ENCODE measurements at regions not wholly inside any gene's neighbourhood (a gene's known extent, or its start where the extent isn't known, plus 50 kb on each side); places are given as distances from the start of the nearest gene placed in this dataset.

DNA sequence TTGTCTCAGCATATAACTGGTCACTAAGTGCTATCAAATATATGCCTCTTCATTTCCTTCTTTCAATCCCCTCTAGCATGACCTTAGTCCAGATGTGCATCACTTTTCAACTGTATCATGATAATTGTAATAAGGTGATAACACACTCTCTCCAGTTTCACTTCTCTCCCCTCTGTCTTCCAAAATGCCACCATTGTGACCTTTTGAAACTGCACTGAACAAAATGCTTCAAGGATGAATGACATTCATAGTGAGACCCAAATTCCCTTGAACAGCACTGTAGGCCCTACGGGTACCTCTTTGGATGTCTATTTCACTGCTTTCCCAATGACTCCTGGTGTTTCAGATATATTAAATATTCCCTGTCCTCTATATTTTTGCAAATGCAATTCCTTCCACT is 224.8 kb downstream of the DNAJB9 start:
- DNase-seq, result no peak
- no peaks in the 10 kb centered on the region for H3K4me1 ChIP-seq
- H3K4me3 ChIP-seq, result no peak overlapping the region
- TF ChIP-seq POLR2A (IDR thresholded peaks at IDR 0.05) (no peak), CTCF (IDR thresholded peaks at IDR 0.05) (no peak)
- H3K27ac ChIP-seq, result no peak overlapping the region
- H3K36me3 ChIP-seq, result no peaks in the 10 kb centered on the region
- intact Hi-C loops (cut with DNase I; ENCODE audit: low total_unique reads), result no loop called here
- H3K9me3 ChIP-seq, result no peaks in the 10 kb centered on the region
- H3K27me3 ChIP-seq, result no peaks in the 10 kb centered on the region

GRCh38 chr7:108802650-108803049 is 233.0 kb downstream of the DNAJB9 start:
- intact Hi-C loops (cut with DNase I; ENCODE audit: low total_unique reads), result no loop called here
- Histone ChIP-seq H3K27me3 (no peaks in the 10 kb centered on the region), H3K4me3 (no peak overlapping the region), H3K9me3 (no peaks in the 10 kb centered on the region), H3K27ac (no peak overlapping the region), H3K4me1 (no peaks in the 10 kb centered on the region), H3K36me3 (no peaks in the 10 kb centered on the region)
- TF ChIP-seq POLR2A (IDR thresholded peaks at IDR 0.05), result no peak
- no peak for TF ChIP-seq CTCF (IDR thresholded peaks at IDR 0.05)
- DNase-seq, result no peak

DNA sequence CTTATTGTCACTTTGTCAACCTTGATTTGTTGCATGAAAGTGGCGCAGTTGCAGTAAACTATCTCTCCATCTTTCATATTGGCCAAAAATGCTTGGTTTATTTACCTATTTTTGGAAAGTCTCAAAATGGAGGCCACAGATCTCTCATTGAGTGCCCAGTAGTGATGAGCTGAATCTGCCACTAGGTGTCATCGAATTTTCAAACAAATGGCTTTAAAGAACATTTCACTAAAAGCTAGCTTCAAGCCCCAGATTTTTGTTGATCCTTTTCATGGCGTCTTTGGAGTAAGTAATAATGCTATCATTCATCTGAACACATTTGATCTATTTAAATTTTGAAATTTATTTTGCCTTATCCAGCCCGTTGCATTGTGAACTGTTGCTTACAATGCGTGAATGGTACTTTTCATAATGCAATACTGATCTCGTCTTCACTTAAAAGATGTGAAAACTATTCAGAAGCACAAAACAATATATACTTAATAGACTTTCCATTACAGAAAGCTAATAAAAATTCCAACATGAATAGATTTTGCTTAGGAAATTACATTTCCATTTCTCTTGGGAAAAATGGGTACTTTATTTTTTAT is 236.2 kb downstream of the DNAJB9 start:
- Histone ChIP-seq H3K36me3 (no peaks in the 10 kb centered on the region), H3K27ac (no peak overlapping the region), H3K4me1 (no peaks in the 10 kb centered on the region), H3K9me3 (no peaks in the 10 kb centered on the region), H3K27me3 (no peaks in the 10 kb centered on the region), H3K4me3 (no peak overlapping the region)
- no peak for TF ChIP-seq CTCF (IDR thresholded peaks at IDR 0.05)
- TF ChIP-seq POLR2A (IDR thresholded peaks at IDR 0.05), result no peak
- DNase-seq, result no peak
- intact Hi-C loops (cut with DNase I; ENCODE audit: low total_unique reads), result no loop called here

DNA sequence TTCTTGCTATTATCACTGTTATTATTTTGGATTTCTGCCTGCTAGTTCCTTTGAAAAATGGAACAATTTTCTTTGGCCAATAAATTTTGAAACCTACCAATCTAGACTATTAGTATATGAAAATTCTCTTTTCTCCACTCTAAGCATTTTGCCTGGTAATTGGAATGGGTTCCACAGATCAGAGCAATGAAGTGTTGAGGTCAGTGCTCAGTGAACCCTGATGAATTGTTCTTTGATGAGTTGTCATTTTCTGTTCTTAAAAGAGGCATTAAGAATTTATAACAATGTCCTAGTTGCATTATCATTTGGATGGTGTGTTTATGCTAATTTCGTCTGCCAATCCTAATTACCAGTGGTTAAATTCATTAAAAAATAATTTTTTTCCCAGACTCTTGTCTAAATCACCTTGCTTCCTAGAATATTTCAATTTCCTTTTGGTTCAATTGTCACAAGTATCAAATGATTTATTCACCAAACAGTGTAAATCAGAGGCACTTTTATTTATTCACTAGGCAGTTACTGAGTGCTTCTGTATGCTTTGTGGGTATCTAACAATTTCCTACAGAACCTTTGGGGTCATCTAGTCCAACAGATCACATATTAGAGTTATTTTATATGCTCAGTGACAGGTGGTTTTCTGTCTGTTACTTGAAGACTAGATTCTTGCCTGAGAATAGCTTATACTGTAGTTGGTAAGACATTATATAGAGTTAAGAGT is 239.0 kb downstream of the DNAJB9 start:
- Histone ChIP-seq H3K4me1 (no peaks in the 10 kb centered on the region), H3K4me3 (no peak overlapping the region), H3K27me3 (no peaks in the 10 kb centered on the region), H3K36me3 (no peaks in the 10 kb centered on the region), H3K27ac (no peak overlapping the region), H3K9me3 (no peaks in the 10 kb centered on the region)
- DNase-seq, result no peak
- intact Hi-C loops (cut with DNase I; ENCODE audit: low total_unique reads), result no loop called here
- no peak for TF ChIP-seq CTCF (IDR thresholded peaks at IDR 0.05)
- TF ChIP-seq POLR2A (IDR thresholded peaks at IDR 0.05), result no peak

DNA sequence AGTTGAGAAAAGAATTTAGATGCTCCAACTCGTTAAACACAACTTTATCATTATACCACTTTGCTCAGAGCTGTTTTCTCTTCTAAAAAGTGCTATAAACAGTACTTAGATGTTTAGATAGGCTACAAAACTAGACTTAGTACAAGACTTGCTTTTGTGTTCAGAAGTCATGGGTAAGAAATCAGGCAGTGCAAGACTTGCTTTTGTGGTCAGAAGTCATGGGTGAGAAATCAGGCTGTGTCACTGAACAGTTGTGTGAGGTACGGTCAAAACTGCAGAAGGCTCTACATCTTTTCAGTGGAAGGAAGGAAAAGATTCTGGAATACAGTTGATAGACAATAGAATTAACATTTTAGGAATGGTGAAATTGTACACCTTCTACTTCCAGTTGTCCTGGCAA is 239.7 kb downstream of the DNAJB9 start:
- Histone ChIP-seq H3K9me3 (no peaks in the 10 kb centered on the region), H3K4me3 (no peak overlapping the region), H3K27ac (no peak overlapping the region), H3K27me3 (no peaks in the 10 kb centered on the region), H3K4me1 (no peaks in the 10 kb centered on the region), H3K36me3 (no peaks in the 10 kb centered on the region)
- no peak for DNase-seq
- TF ChIP-seq CTCF (IDR thresholded peaks at IDR 0.05) (no peak), POLR2A (IDR thresholded peaks at IDR 0.05) (no peak)
- intact Hi-C loops (cut with DNase I; ENCODE audit: low total_unique reads), result no loop called here

Data from uterus (tissue), 3 donors.